GM19025 (cell line): ENCODE measurements at regions not wholly inside any gene's neighbourhood (a gene's known extent, or its start where the extent isn't known, plus 50 kb on each side); places are given as distances from the start of the nearest gene placed in this dataset.

Source experiments
- ATAC-seq: cut with Tn5 transposase; IDR thresholded peaks from one replicate; pipeline ENCODE4 v1.9.1; 2021; ENCODE audit warnings: mild to moderate bottlenecking, low read depth, moderate library complexity; ENCODE audit not compliant: unreplicated experiment

DNA sequence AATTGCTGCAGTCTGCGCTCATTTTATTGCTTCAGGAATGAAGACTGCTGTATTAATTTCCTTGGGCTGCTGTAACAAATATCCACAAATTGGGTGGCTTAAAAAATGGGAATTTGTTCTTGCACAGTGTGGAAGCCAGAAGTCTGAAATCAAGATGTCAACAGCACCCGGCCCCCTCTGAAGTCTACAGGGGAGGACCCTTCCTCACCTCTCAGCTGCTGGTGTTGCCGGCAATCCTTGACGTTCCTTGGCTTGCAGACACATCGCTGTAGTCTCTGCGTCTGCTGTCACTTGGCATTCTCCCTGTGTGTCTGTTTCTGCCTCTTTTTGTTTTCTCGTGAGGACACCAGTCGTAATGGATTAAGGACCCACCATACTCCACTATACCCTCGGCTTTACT, 166.2 kb downstream of the PTPN20 start:
- ATAC-seq: no peak

DNA sequence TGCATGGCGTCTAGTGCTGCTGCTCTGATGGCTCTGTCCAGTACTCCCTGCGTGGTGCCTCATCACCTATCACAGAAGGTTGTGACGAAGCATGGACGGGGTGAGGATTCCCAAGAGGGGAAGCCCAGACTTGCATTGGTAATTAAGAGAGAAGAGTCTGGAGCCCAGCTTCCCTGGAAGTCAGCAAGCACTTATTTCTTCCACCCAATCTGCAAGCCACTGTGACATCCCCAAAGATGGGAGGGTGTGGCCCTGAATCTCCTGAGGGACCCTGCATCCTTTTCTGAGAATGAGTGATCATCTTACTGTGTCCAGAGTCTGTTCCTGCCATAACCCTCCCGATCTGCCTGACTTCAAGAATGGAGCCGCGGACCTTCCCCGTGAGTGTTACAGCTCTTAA, 166.7 kb downstream of the PTPN20 start:
- ATAC-seq: no peak

DNA sequence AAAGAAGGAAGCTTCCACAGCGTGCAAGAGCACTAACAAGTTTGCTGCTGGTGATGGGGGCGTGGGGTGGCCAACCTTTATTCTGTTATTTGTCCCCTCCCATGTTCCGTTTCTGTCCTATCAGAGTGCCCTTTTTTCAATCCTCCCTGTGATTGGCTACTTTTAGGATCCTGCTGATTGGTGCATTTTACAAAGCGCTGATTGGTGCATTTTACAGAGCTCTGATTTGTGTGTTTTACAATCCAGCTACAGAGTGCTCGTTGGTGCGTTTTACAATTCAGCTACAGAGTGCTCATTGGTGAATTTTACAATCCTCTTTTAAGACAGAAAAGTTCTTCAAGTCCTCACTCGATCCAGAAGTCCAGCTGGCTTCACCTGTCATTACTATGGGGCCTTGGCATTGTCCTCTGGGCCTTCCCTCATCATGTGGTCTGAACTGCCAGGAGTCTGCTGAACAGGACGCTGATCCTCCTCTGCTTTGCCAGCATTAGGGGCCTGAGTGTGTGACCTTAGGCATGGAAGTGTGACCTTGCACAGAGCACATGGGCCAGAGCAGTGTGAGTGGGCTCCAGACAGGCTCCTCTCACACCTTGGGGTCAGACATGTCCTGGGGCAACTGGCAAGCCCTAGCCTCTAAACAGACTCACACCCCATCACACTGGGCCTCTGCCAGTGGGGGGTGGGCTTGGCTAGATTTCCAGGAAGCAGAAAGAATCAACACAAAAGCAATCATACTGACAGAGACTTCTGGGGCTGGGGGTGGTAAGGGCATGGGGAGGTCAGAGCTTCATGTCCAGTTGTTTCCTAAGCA, 167.4 kb downstream of the PTPN20 start:
- no peak for ATAC-seq

DNA sequence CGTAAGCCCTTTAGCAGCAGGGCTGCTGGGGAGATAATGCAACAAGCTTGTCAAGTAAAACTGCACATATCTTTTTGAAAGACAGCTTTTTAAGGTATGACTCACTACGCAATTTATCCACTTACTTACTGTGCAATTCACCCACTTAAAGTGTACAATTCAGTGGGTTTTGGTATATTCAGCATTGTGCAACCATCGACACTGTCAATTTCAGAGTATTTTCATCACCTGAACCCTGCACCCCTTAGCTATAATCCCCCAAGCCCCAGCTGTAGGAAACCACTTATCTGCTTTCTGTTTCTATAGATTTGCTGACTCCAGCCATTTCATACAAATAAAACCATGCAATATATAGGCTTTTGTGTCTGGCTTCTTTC, 168.0 kb downstream of the PTPN20 start:
- no peak for ATAC-seq

DNA sequence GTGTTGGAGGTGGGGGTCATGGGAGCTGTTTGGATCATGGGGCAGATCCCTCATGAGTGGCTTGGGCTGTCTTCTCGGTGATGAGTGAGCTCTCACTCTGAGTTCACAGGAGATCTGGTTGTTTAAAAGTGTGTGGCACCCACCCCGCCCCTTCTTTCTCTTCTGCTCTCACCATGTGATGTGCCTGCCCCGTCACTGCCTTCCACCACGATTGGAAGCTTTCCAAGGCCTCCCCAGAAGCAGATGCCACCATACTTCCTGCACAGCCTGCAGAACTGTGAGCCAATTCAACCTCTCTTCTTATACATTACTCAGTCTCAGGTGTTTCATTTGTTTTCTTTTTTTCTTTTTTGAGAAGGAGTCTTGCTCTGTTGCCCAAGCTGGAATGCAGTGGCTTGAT, 170.0 kb downstream of the PTPN20 start:
- ATAC-seq: no peak

DNA sequence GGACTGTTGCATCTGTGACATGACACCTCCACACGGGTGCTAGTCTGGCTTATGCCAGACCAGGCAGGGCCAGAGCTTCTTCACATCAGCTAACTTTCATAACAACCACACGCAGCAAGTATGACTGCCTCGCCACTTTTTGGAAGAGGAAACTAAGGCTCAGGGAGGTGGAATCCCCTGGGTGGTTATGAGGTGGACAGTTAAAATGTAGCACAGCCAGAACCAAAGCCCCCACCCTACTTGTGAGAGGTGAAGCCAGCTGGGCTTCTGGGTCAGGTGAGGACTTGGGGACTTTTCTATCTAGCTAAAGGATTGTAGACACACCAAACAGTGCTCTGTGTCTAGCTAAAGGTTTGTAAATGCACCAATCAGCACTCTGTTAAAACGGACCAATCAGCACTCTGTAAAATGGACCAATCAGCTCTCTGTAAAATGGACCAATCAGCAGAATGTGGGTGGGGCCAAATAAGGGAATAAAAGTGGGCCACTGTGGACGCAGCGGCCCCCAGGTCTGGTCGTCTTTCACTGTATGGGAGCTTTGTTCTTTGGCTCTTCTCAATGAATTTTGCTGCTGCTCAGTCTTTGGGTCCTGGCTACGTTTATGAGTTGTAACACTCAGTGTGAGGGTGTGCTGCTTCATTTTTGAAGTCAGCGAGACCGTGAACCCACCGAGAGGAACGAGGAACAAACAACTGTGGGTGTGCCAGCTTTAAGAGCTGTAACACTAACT, 171.0 kb downstream of the PTPN20 start:
- no peak for ATAC-seq

DNA sequence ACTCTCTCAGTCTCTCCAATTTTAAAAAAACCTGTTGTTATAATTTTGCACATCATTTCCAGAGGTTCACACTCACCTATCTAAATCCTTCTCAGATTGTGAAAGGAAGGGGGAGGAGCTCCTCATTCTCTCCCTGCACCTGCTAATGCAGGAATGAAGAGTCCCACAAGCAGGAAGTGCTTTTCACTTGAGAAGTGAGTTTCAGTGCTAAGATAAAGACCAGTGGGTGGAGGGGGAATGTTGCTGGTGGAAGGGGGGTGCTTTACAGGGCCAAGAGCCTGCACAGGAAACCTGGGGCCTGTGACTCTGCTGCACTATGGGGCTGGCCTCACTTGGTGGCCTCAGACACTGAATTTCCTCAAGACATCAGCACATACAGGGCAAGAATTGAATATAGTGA, 176.4 kb downstream of the PTPN20 start:
- ATAC-seq: no peak

DNA sequence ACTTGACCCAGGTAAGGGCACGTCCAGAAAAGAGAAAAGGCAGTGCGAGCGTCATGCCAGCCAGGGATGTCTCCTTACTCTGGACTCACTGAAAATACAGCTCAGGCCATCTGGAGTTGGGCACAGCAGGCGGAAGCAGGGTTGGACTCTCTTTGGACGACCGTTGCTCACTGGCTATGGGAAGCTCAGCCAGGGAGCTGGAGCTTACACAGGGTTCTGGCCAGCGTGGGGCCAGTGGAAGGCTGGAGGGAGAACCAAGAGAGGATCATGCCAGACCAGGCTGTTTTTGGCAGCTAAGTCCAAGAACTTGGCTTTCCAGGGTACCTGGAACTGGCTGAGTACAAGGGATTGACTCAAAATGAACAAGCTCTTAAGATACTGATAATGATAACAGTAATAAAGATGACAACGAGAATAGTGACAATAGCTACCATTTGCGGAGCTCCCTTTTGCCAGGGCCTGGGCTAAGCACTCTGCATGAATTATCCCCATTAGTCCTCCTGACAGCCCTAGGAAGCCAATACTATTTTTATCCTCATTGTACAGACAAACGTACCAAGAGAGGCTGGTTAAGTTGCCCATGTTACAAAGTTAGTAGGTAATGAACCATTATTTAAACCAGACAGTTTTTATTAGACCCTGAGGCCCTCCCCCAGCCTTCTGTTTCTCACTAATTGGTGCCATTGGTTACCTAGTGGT, 177.6 kb downstream of the PTPN20 start:
- ATAC-seq: no peak

DNA sequence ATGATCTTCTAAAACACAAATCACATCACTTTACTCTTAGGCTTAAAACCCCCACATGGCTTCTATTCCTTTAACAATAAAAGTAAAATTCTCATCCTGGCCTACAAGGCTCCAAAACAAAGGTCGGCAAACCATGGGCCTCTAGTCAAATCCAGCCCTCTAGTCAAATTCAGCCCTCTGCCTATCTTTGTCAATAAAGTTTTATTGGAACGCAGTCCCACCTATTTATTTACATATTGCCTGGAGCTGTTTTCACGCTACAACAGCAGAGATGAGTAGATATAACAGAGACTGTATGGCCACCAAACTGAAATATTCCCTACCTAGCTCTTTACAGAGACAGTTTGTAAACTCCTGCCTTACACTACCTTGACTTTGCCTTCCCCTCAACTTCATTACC, 178.8 kb downstream of the PTPN20 start:
- ATAC-seq: no peak

DNA sequence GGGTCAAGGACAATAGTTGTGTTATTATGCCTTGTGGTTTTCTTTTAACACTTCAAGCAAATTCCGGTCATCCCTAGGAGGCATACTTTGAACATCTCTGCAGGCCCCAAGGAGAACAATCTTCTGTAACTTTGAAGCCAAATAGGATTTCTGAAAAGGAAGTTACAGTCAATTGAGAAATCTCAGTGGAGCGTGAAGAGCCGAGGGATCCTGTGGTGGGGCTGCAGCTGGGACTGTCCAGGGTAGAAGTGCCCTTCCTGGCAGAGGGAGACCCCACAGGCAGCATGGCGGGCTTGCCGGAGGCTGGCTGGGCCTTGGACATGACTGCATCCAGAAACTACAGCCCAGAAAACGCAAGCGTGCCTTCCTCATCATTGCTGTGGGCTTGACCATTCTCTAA, 179.7 kb downstream of the PTPN20 start:
- no peak for ATAC-seq

DNA sequence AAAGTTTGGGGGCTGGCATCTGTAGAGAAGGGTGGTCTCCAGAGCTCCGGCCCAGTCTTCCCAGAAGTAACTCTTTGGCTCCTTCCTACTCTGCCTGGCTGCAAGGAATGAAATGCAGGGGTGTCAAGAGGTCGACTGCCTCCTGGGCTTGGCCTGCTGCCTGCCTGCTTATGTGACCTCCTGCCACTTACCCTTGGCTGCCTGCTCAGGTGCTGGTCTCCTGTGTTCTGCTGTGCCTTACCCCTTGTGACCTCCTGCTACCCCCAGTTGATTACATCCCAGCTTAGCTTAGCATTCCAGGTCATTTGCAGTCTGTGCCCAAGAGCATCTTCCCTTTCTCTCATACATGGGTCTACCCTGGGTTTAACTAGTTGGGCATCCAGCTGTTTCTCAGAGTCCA, 180.2 kb downstream of the PTPN20 start:
- ATAC-seq: no peak

DNA sequence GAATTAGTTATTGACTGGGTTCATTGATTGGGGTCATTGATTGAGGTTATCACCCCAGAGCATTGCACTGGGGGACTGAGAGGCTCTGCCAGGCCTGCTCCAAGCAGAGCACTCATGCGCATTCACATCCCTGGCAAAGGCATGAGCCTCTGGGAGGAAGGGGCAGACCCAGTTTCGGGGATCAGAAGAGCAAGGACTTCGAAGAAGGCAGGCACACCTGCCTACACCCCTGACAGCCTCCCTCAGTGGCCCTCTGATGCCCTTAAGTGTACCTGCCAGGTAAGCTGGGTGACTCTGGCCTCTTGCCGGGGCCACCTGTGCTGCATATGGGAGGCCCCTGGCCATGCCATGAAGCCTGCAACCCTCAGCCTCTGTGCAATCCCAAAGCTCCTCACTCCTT, 181.1 kb downstream of the PTPN20 start:
- no peak for ATAC-seq

DNA sequence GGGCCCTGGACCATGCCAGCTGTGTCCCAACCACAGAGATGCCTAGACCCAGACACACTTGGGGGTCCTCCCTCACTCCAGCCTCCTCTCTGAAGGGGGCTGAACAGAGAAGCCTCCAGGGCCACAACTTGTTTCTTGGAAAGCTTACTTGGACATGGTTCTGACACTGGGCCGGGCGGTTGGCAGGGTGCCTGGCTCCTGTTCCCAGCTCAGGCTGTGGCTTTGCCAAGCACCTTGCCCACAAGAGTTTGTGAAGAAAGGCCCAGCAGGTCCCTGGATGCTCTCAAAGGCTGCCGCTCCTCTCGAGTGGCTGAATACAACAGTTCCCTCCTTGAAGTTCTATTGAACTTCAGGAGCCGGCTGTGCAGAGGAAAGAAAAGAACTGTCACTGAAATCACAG, 181.6 kb downstream of the PTPN20 start:
- ATAC-seq: no peak

DNA sequence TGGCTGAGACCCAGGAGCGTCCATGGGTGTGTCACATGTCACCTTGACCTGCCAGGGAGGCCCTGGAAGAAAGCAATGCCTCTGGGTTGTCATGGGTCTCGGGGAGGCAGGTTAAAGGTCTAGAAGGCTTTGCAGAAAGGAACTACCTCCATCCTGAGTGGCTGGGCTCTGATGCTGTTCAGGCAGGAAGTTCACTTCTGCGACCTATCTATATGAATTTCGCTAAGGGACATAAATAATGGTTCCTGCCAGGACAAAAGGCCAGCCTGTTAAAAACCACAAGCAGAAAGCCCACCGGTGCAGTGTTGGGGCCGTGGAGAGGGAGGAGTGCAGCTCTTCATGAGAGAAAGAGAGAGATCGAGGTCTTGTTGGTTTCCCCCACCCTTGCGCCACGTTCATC, 182.9 kb downstream of the PTPN20 start:
- ATAC-seq: no peak

DNA sequence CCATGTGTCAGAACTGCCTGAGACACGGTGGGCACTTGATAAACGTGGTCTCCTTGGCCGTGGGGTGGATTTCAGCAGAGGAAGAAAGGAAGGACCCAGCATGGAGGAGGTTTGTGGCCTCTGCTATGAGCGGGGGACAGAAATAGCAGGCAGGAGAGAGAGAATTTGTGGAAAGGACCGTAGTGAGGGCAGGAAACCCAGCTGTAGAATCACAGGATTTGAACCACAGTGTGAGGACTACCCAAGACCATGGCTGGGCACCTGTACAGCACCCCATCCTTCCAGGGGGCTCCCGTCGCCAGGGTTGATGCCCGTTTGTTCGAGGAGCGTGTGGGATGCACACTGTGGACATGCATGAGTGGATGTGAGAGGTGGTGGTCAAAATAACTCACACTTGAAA, 183.4 kb downstream of the PTPN20 start:
- ATAC-seq: no peak

DNA sequence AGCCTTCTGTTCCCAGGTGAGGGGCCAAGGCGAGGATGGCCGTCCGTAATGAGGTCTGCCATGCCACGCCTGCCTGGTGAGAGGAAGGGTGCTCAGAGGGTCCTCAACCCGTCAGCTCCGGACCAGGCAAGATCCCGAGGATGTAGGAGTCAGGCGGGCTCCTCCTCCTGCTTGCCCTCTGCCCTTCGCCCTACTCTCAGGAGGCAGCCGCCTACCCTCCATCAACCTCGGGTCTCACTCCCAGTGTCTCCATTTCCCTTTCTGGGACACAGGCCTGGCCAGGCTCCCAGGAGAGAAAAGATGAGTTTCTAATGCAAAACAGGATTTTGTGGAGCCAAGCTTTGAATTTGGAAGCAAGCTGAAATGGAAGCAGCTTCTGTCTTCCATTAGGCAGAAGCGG, 184.0 kb downstream of the PTPN20 start:
- no peak for ATAC-seq

DNA sequence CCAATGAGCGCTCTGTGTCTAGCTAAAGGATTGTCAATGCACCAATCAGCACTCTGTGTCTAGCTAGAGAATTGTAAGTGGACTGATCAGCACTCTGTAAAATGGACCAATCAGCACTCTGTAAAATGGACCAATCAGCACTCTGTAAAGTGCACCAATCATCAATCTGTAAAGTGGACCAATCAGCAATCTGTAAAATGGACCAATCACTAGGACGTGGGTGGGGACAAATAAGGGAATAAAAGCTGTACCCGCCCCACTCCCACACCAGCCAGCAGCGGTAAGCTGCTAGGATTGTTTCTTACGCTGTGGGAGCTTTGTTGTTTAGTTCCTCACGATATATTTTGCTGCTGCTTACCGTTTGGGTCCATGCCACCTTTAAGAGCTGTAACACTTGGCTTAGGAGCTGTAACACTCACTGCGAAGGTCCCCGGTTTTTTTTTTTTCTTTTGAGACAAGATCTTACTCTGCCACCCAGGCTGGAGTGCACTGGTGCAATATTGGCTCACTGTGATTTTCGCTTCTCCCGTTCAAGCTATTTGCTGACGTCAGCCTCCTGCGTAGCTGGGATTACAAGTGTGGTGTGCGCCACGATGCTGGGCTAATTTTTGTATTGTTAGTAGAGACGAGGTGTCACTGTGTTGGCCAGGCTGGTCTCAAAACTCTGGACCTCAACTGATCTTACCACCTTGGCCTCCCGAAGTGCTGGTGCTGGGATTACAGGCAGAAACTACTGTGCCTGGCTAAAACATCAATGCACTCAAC, 184.8 kb downstream of the PTPN20 start:
- ATAC-seq: no peak

DNA sequence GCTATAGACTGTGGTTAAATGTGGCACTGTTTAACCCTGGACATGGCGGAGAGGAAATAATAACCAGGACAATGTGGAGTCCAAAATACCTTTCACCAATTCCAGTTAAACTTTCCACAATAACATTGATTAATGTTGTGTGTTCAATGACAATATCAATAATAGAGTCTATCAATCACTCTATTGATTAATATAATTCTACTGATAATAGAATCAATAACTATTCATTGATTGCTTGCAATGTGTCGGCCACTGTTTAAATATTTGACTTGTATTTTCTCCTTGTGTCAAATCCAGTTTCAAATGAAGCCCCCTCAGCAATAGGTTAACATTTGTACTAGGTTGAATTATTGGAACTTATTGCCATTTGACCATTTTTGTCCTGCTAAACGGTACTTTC, 187.0 kb downstream of the PTPN20 start:
- no peak for ATAC-seq

DNA sequence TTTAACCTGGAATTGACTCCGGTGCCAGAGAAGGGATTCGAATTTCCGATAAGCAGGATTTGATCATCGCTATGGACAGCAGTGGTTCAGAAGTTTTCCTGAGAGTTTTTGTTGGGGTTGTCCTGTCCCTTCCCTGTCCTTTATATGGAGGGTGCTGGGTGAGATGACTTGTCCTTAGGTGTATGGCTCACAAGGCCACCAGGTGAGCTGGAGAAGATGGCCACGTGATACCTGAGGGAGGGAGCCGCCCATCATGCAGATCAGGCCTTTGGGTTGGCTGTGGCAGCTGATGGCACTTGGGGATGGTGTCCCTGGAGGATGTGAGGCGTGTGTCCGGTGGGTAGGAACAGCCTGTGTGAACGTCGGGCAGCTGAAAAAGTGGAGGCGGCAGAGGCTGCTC, 187.7 kb downstream of the PTPN20 start:
- ATAC-seq: no peak

DNA sequence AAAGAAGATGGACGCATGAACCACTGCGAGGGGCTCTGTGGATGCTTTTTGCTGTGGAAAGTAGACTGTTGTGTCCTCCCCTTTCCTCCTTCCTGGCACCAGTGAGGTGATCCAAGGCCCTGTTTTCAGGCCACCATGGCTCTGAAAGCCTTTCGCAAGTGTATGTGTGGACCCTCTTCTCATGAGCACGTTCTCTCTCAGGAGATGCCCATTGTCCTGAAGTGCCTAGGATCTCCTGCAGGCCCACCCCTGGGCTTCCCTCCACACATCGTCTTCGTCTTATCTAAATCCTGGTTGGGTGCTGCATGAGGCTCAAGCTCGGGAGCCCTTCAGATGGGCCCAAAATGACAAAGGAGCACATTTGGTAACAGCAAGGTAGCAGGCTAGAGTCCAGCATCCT, 188.2 kb downstream of the PTPN20 start:
- no peak for ATAC-seq

DNA sequence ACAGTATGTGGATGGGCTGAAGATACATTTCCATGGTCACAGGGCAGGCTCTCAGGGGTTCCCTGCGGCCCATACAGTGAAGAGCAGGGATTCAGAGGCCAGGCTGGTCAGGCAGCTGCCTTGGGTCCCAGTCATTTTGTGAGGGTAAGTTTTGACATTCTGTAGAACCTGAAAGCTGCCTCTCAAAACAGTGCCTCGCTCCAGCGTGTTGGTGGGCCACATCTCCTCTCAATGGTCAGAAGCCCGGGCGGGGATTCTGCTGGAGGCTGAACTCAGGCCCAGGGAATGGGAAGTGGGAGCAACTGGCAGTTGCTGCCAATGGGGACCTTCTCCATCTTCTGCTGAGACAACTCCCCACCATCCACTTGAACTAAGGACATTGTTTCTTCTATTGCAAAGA, 190.0 kb downstream of the PTPN20 start:
- ATAC-seq: no peak
